Right atrium auricular region (tissue), 2 donors: ENCODE measurements at regions not wholly inside any gene's neighbourhood (a gene's known extent, or its start where the extent isn't known, plus 50 kb on each side); places are given as distances from the start of the nearest gene placed in this dataset.

ENCODE experiments used
- DNase-seq: peaks from one replicate; pipeline ENCODE4 v3.0.0-alpha.2; 2019; ENCODE audit warnings: low spot score
- H3K27ac ChIP-seq, 2 donors: fragments of 200-600 bp; sonication (generic); 1 replicate in 1 of 2; 2 replicates in 1 of 2; pipeline ENCODE4 v1.5.1; 2016 to 2019
- H3K27me3 ChIP-seq, 2 donors: fragments of 200-600 bp; sonication (generic); one replicate each; pipeline versions ENCODE4 v1.5.1 to v1.6.0; 2017 to 2019
- H3K36me3 ChIP-seq: fragments of 200-600 bp; sonication (generic); one replicate; pipeline ENCODE4 v1.5.1; 2016
- H3K4me1 ChIP-seq, 2 donors: fragments of 200-600 bp; sonication (generic); one replicate each; pipeline versions ENCODE4 v1.5.1 to v1.6.0; 2017 to 2019
- H3K4me3 ChIP-seq, 2 donors: fragments of 200-600 bp; sonication (generic); 1 replicate in 1 of 2; 2 replicates in 1 of 2; pipeline ENCODE4 v1.5.1; 2017 to 2019; ENCODE audit warnings: mild to moderate bottlenecking in 1 of 2, moderate library complexity in 1 of 2
- H3K9me3 ChIP-seq, 2 donors: fragments of 200-600 bp; sonication (generic); one replicate each; pipeline ENCODE4 v1.5.1; 2019
- CTCF ChIP-seq, 2 donors: fragments of 200-600 bp; sonication (generic); IDR thresholded peaks; one replicate each; pipeline ENCODE4 v1.5.1; 2019; ENCODE audit warnings: antibody characterized with exemption in 2 of 2

GRCh38 chr6:16819752-16820151 is 58.5 kb upstream of the ATXN1 start:
- Histone ChIP-seq H3K4me1 (no peaks in the 10 kb centered on the region), H3K27ac (no peak overlapping the region), H3K9me3 (no peaks in the 10 kb centered on the region), H3K4me3 (no peak overlapping the region), H3K36me3 (no peaks in the 10 kb centered on the region), H3K27me3 (no peaks in the 10 kb centered on the region)
- TF ChIP-seq CTCF (IDR thresholded peaks at IDR 0.05), result peak in 1 of 2 donors; percentile 49
- no peak for DNase-seq

GRCh38 chr6:16818992-16819626 is 57.8 kb upstream of the ATXN1 start:
- no peak overlapping the region for H3K27ac ChIP-seq
- no peaks in the 10 kb centered on the region for H3K4me1 ChIP-seq
- TF ChIP-seq CTCF (IDR thresholded peaks at IDR 0.05), result no peak
- H3K4me3 ChIP-seq, result no peak overlapping the region
- H3K27me3 ChIP-seq, result no peaks in the 10 kb centered on the region
- H3K36me3 ChIP-seq, result no peaks in the 10 kb centered on the region
- H3K9me3 ChIP-seq, result no peaks in the 10 kb centered on the region
- DNase-seq, result no peak

GRCh38 chr6:16817594-16817993 is 56.3 kb upstream of the ATXN1 start:
- no peaks in the 10 kb centered on the region for H3K4me1 ChIP-seq
- H3K36me3 ChIP-seq, result no peaks in the 10 kb centered on the region
- H3K4me3 ChIP-seq, result no peak overlapping the region
- no peak for TF ChIP-seq CTCF (IDR thresholded peaks at IDR 0.05)
- H3K9me3 ChIP-seq, result no peaks in the 10 kb centered on the region
- DNase-seq, result no peak
- H3K27ac ChIP-seq, result no peak overlapping the region
- H3K27me3 ChIP-seq, result no peaks in the 10 kb centered on the region

- Histone ChIP-seq H3K4me3 (no peak overlapping the region), H3K36me3 (no peaks in the 10 kb centered on the region), H3K27me3 (no peaks in the 10 kb centered on the region), H3K27ac (no peak overlapping the region), H3K4me1 (no peaks in the 10 kb centered on the region), H3K9me3 (no peaks in the 10 kb centered on the region)
- TF ChIP-seq CTCF (IDR thresholded peaks at IDR 0.05), result no peak
- DNase-seq, result no peak
These were observed 55.6 kb upstream of the ATXN1 start for GRCh38 chr6:16816891-16817290.

- Histone ChIP-seq H3K4me3 (no peak overlapping the region), H3K4me1 (no peaks in the 10 kb centered on the region), H3K9me3 (no peaks in the 10 kb centered on the region), H3K27ac (no peak overlapping the region), H3K36me3 (no peaks in the 10 kb centered on the region), H3K27me3 (no peaks in the 10 kb centered on the region)
- no peak for DNase-seq
- no peak for TF ChIP-seq CTCF (IDR thresholded peaks at IDR 0.05)
These were observed 51.7 kb upstream of the ATXN1 start for GRCh38 chr6:16812993-16813392.
